ENCODE measurements at regions not wholly inside any gene's neighbourhood (a gene's known extent, or its start where the extent isn't known, plus 50 kb on each side); places are given as distances from the start of the nearest gene placed in this dataset.

GRCh38 chr2:67242456-67242855, 154.7 kb upstream of the ETAA1 start:
- TF ChIP-seq, protein P1, sequence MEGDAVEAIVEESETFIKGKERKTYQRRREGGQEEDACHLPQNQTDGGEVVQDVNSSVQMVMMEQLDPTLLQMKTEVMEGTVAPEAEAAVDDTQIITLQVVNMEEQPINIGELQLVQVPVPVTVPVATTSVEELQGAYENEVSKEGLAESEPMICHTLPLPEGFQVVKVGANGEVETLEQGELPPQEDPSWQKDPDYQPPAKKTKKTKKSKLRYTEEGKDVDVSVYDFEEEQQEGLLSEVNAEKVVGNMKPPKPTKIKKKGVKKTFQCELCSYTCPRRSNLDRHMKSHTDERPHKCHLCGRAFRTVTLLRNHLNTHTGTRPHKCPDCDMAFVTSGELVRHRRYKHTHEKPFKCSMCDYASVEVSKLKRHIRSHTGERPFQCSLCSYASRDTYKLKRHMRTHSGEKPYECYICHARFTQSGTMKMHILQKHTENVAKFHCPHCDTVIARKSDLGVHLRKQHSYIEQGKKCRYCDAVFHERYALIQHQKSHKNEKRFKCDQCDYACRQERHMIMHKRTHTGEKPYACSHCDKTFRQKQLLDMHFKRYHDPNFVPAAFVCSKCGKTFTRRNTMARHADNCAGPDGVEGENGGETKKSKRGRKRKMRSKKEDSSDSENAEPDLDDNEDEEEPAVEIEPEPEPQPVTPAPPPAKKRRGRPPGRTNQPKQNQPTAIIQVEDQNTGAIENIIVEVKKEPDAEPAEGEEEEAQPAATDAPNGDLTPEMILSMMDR (IDR thresholded peaks at IDR 0.05; ENCODE audit: poor library complexity, severe bottlenecking) = no peak
- TF ChIP-seq EZH2 (IDR thresholded peaks at IDR 0.05; ENCODE audit: borderline replicate concordance, insufficient read depth, low read length, poor library complexity, severe bottlenecking) (no peak), MXI1 (conservative IDR thresholded peaks at IDR 0.05; ENCODE audit: poor library complexity, severe bottlenecking) (no peak)
